Natural killer cell treated with Interleukin-12 subunit alpha and Interleukin-12 subunit beta and Interleukin-15 and Interleukin-18, amount 100 ng/mL, for 72 hours (primary cell): ENCODE measurements at regions not wholly inside any gene's neighbourhood (a gene's known extent, or its start where the extent isn't known, plus 50 kb on each side); places are given as distances from the start of the nearest gene placed in this dataset.
"Not testable (repeated sequence)": the region's sequence is repeated elsewhere in the genome, so short reads cannot be mapped to it uniquely, and the experiment has no call there.

ENCODE experiments used
- ATAC-seq, 2 donors: fragments of 150-1000 bp; cut with Tn5 transposase in 1 of 2; sonication (Bioruptor Pico), chemical (Tn5 transposase) in 1 of 2; 2 replicates each; pipeline ENCODE4 v1.10.0; 2021
- DNase-seq: peaks from one replicate; pipeline ENCODE4 v3.0.0; 2022; ENCODE audit warnings: low spot score
- H3K27ac Mint-ChIP-seq, 2 donors: 1 replicate in 1 of 2; 2 replicates in 1 of 2; pipeline ENCODE4 v1.8.0; 2022; ENCODE audit warnings: mixed read lengths in 2 of 2, mild to moderate bottlenecking in 1 of 2, moderate library complexity in 1 of 2
- H3K27me3 Mint-ChIP-seq, 2 donors: 1 replicate in 1 of 2; 2 replicates in 1 of 2; pipeline ENCODE4 v1.8.0; 2022; ENCODE audit warnings: mixed read lengths in 2 of 2
- H3K36me3 Mint-ChIP-seq: one replicate; pipeline ENCODE4 v1.8.0; 2022; ENCODE audit warnings: mixed read lengths
- H3K4me1 Mint-ChIP-seq, 2 donors: 1 replicate in 1 of 2; 2 replicates in 1 of 2; pipeline ENCODE4 v1.8.0; 2022; ENCODE audit warnings: low read depth in 2 of 2, mixed read lengths in 2 of 2, mild to moderate bottlenecking in 1 of 2
- H3K4me3 Mint-ChIP-seq: one replicate; pipeline ENCODE4 v1.8.0; 2022; ENCODE audit warnings: mixed read lengths
- H3K9me3 Mint-ChIP-seq: 2 replicates; pipeline ENCODE4 v1.8.0; 2022; ENCODE audit warnings: mixed read lengths

- H3K4me1 Mint-ChIP-seq: no peaks in the 10 kb centered on the region
Observed at GRCh38 chr2:39897273-39897672, 118.2 kb upstream of the THUMPD2 start.

GRCh38 chr2:39894082-39894481 is 115.0 kb upstream of the THUMPD2 start:
- H3K27me3 Mint-ChIP-seq: peaks cover 2 to 12% of the 10 kb centered on the region in 2 donors
- no peak overlapping the region for H3K4me3 Mint-ChIP-seq
- no peak for ATAC-seq
- H3K27ac Mint-ChIP-seq: no peak overlapping the region
- no peak for DNase-seq
- no peaks in the 10 kb centered on the region for H3K36me3 Mint-ChIP-seq
- no peaks in the 10 kb centered on the region for H3K4me1 Mint-ChIP-seq
- H3K9me3 Mint-ChIP-seq: no peaks in the 10 kb centered on the region

More at GRCh38 chr2:39897273-39897672, 118.2 kb upstream of the THUMPD2 start:
- Mint-ChIP-seq H3K9me3 (peaks cover 2% of the 10 kb centered on the region), H3K36me3 (no peaks in the 10 kb centered on the region), H3K27ac (no peak overlapping the region), H3K4me3 (no peak overlapping the region), H3K27me3 (peaks cover 7 to 13% of the 10 kb centered on the region in 2 donors)
- ATAC-seq: no peak
- no peak for DNase-seq

GRCh38 chr2:39893616-39894015 is 114.6 kb upstream of the THUMPD2 start:
- Mint-ChIP-seq H3K9me3 (no peaks in the 10 kb centered on the region), H3K27me3 (peaks cover 2 to 12% of the 10 kb centered on the region in 2 donors), H3K4me1 (no peaks in the 10 kb centered on the region), H3K36me3 (no peaks in the 10 kb centered on the region), H3K4me3 (no peak overlapping the region), H3K27ac (no peak overlapping the region)
- no peak for ATAC-seq
- DNase-seq: no peak

- ATAC-seq: no peak
- Mint-ChIP-seq H3K27ac (no peak overlapping the region), H3K4me1 (no peaks in the 10 kb centered on the region), H3K36me3 (no peaks in the 10 kb centered on the region), H3K4me3 (no peak overlapping the region), H3K27me3 (peaks cover 5% of the 10 kb centered on the region in 2 donors), H3K9me3 (peaks cover 7% of the 10 kb centered on the region)
- no peak for DNase-seq
Observed at GRCh38 chr2:39881948-39882347, 102.9 kb upstream of the THUMPD2 start.

GRCh38 chr2:39881494-39881893 is 102.4 kb upstream of the THUMPD2 start:
- H3K27me3 Mint-ChIP-seq: peaks cover 3 to 5% of the 10 kb centered on the region in 2 donors
- H3K36me3 Mint-ChIP-seq: no peaks in the 10 kb centered on the region
- DNase-seq (no peak), ATAC-seq (no peak)
- H3K27ac Mint-ChIP-seq: no peak overlapping the region
- H3K4me1 Mint-ChIP-seq: no peaks in the 10 kb centered on the region
- no peak overlapping the region for H3K4me3 Mint-ChIP-seq
- peaks cover 7% of the 10 kb centered on the region for H3K9me3 Mint-ChIP-seq

- not testable (repeated sequence) for H3K27me3 Mint-ChIP-seq, H3K9me3 Mint-ChIP-seq, H3K36me3 Mint-ChIP-seq, H3K4me1 Mint-ChIP-seq, ATAC-seq, DNase-seq, H3K4me3 Mint-ChIP-seq, H3K27ac Mint-ChIP-seq
Observed at GRCh38 chr2:39879001-39879400, 99.9 kb upstream of the THUMPD2 start.

- no peak overlapping the region for H3K27ac Mint-ChIP-seq
- H3K9me3 Mint-ChIP-seq: peaks cover 6% of the 10 kb centered on the region
- no peaks in the 10 kb centered on the region for H3K4me1 Mint-ChIP-seq
- no peak for ATAC-seq
- no peak overlapping the region for H3K4me3 Mint-ChIP-seq
- no peaks in the 10 kb centered on the region for H3K36me3 Mint-ChIP-seq
- no peak for DNase-seq
- no peaks in the 10 kb centered on the region for H3K27me3 Mint-ChIP-seq
Observed at GRCh38 chr2:39875914-39876267, 96.8 kb upstream of the THUMPD2 start.

GRCh38 chr2:39875182-39875913 is 96.3 kb upstream of the THUMPD2 start:
- Mint-ChIP-seq H3K36me3 (no peaks in the 10 kb centered on the region), H3K27me3 (peaks cover 0 to 4% of the 10 kb centered on the region in 2 donors), H3K4me1 (no peaks in the 10 kb centered on the region), H3K4me3 (no peak overlapping the region), H3K27ac (no peak overlapping the region), H3K9me3 (peaks cover 2% of the 10 kb centered on the region)
- no peak for ATAC-seq
- no peak for DNase-seq

GRCh38 chr2:39874236-39874635 is 95.2 kb upstream of the THUMPD2 start:
- Mint-ChIP-seq H3K27ac (no peak overlapping the region), H3K9me3 (peaks cover 2% of the 10 kb centered on the region), H3K4me3 (no peak overlapping the region), H3K4me1 (no peaks in the 10 kb centered on the region), H3K27me3 (peaks cover 0 to 4% of the 10 kb centered on the region in 2 donors), H3K36me3 (no peaks in the 10 kb centered on the region)
- no peak for ATAC-seq
- no peak for DNase-seq

- no peaks in the 10 kb centered on the region for H3K9me3 Mint-ChIP-seq
- no peaks in the 10 kb centered on the region for H3K36me3 Mint-ChIP-seq
- no peak for ATAC-seq
- H3K27me3 Mint-ChIP-seq: peaks cover 0 to 4% of the 10 kb centered on the region in 2 donors
- no peak overlapping the region for H3K4me3 Mint-ChIP-seq
- DNase-seq: no peak
- no peaks in the 10 kb centered on the region for H3K4me1 Mint-ChIP-seq
- no peak overlapping the region for H3K27ac Mint-ChIP-seq
Observed at GRCh38 chr2:39873586-39873985, 94.5 kb upstream of the THUMPD2 start.

GRCh38 chr2:39872748-39873147 is 93.7 kb upstream of the THUMPD2 start:
- H3K36me3 Mint-ChIP-seq: no peaks in the 10 kb centered on the region
- no peak for ATAC-seq
- no peak overlapping the region for H3K27ac Mint-ChIP-seq
- no peaks in the 10 kb centered on the region for H3K9me3 Mint-ChIP-seq
- H3K27me3 Mint-ChIP-seq: peaks cover 0 to 4% of the 10 kb centered on the region in 2 donors
- DNase-seq: no peak
- no peak overlapping the region for H3K4me3 Mint-ChIP-seq
- no peaks in the 10 kb centered on the region for H3K4me1 Mint-ChIP-seq

- no peak for DNase-seq
- Mint-ChIP-seq H3K27me3 (peaks cover 0 to 4% of the 10 kb centered on the region in 2 donors), H3K4me3 (no peak overlapping the region), H3K9me3 (no peaks in the 10 kb centered on the region), H3K27ac (no peak overlapping the region), H3K36me3 (no peaks in the 10 kb centered on the region), H3K4me1 (no peaks in the 10 kb centered on the region)
- no peak for ATAC-seq
Observed at GRCh38 chr2:39871291-39871761, 92.3 kb upstream of the THUMPD2 start.

GRCh38 chr2:39870871-39871270 is 91.8 kb upstream of the THUMPD2 start:
- no peak for ATAC-seq
- no peak for DNase-seq
- Mint-ChIP-seq H3K4me3 (no peak overlapping the region), H3K4me1 (no peaks in the 10 kb centered on the region), H3K27ac (no peak overlapping the region), H3K9me3 (no peaks in the 10 kb centered on the region), H3K36me3 (no peaks in the 10 kb centered on the region), H3K27me3 (peaks cover 0 to 4% of the 10 kb centered on the region in 2 donors)

- no peaks in the 10 kb centered on the region for H3K4me1 Mint-ChIP-seq
- ATAC-seq: no peak
Observed at GRCh38 chr2:39867268-39867667, 88.2 kb upstream of the THUMPD2 start.

GRCh38 chr2:39865751-39866150 is 86.7 kb upstream of the THUMPD2 start:
- Mint-ChIP-seq H3K4me1 (no peaks in the 10 kb centered on the region), H3K9me3 (no peaks in the 10 kb centered on the region), H3K27ac (no peak overlapping the region)

More at GRCh38 chr2:39867268-39867667, 88.2 kb upstream of the THUMPD2 start:
- DNase-seq: no peak
- Mint-ChIP-seq H3K4me3 (no peak overlapping the region), H3K9me3 (no peaks in the 10 kb centered on the region), H3K27ac (no peak overlapping the region), H3K27me3 (peaks cover 0 to 4% of the 10 kb centered on the region in 2 donors), H3K36me3 (no peaks in the 10 kb centered on the region)

More at GRCh38 chr2:39865751-39866150, 86.7 kb upstream of the THUMPD2 start:
- Mint-ChIP-seq H3K36me3 (no peaks in the 10 kb centered on the region), H3K4me3 (no peak overlapping the region), H3K27me3 (peaks cover 0 to 4% of the 10 kb centered on the region in 2 donors)
- DNase-seq (no peak), ATAC-seq (no peak)
